Endothelial cell of umbilical vein (primary cell): ENCODE measurements at regions not wholly inside any gene's neighbourhood (a gene's known extent, or its start where the extent isn't known, plus 50 kb on each side); places are given as distances from the start of the nearest gene placed in this dataset.

Experiments
- EZH2 ChIP-seq: IDR thresholded peaks from 2 replicates; pipeline ENCODE4 v1.6.1; 2012; ENCODE audit warnings: borderline replicate concordance, low read depth, mild to moderate bottlenecking, moderate library complexity, low read length, inconsistent platforms; ENCODE audit not compliant: severe bottlenecking
- FOS ChIP-seq: IDR thresholded peaks from 2 replicates; pipeline ENCODE4 v1.6.1; 2011; ENCODE audit warnings: mild to moderate bottlenecking, low read length, moderate library complexity, borderline replicate concordance; ENCODE audit not compliant: insufficient read depth
- GATA2 ChIP-seq: IDR thresholded peaks from 2 replicates; pipeline ENCODE4 v1.7.0; 2011; ENCODE audit warnings: low read depth, mild to moderate bottlenecking, moderate library complexity, mixed read lengths, low read length; ENCODE audit not compliant: insufficient read length, insufficient read depth
- JUN ChIP-seq: IDR thresholded peaks from 2 replicates; pipeline ENCODE4 v1.6.1; 2011; ENCODE audit warnings: borderline replicate concordance, low read depth; ENCODE audit not compliant: insufficient read length, insufficient read depth
- MYC ChIP-seq: IDR thresholded peaks from one replicate; pipeline ENCODE4 v1.6.1; 2011; ENCODE audit warnings: mild to moderate bottlenecking, low read depth, low read length
- POLR2A ChIP-seq: IDR thresholded peaks from 2 replicates; pipeline ENCODE4 v1.6.1; 2012; ENCODE audit warnings: low read depth, mild to moderate bottlenecking, control low read depth, low read length
- POLR2AphosphoS5 ChIP-seq: IDR thresholded peaks from 2 replicates; pipeline ENCODE4 v1.6.1; 2012; ENCODE audit warnings: low read depth, mild to moderate bottlenecking, control low read depth, low read length, moderate library complexity; ENCODE audit not compliant: insufficient read depth
- TF ChIP-seq, protein P1 (sequence below), 2 donors: IDR thresholded peaks; 1 replicate in 1 of 2; 2 replicates in 1 of 2; pipeline ENCODE4 v1.5.1; 2011; ENCODE audit warnings: low read length in 2 of 2, mild to moderate bottlenecking in 2 of 2, moderate library complexity in 2 of 2, control low read depth in 1 of 2, inconsistent platforms in 1 of 2, low read depth in 1 of 2; ENCODE audit not compliant: insufficient read depth in 1 of 2; ENCODE audit errors: extremely low read depth in 1 of 2
- TF ChIP-seq, protein P2 (sequence below): IDR thresholded peaks from 2 replicates; pipeline ENCODE4 v1.6.1; 2011; ENCODE audit not compliant: insufficient read depth, insufficient read length

DNA sequence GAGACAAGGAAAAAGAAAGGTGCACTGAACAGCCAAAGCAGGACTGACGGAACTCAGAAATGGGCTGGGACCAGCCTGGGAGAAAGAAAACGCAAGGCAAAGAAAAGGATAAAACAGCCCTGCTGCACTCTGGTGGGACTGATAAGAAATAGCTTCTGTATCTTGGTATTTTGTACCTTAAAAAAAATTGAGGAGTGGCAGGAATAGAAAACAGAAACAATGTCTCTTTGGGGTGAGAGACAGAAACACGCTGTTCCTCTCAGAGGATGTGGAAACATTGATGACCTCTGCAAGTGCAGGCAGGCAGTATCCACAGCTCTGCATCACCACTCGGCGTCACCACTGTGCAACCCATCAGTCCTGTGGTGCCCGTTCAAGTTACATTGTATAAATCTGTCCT is 152.5 kb upstream of the SPRY1 start:
- no peak for TF ChIP-seq POLR2A
- TF ChIP-seq, protein P1, sequence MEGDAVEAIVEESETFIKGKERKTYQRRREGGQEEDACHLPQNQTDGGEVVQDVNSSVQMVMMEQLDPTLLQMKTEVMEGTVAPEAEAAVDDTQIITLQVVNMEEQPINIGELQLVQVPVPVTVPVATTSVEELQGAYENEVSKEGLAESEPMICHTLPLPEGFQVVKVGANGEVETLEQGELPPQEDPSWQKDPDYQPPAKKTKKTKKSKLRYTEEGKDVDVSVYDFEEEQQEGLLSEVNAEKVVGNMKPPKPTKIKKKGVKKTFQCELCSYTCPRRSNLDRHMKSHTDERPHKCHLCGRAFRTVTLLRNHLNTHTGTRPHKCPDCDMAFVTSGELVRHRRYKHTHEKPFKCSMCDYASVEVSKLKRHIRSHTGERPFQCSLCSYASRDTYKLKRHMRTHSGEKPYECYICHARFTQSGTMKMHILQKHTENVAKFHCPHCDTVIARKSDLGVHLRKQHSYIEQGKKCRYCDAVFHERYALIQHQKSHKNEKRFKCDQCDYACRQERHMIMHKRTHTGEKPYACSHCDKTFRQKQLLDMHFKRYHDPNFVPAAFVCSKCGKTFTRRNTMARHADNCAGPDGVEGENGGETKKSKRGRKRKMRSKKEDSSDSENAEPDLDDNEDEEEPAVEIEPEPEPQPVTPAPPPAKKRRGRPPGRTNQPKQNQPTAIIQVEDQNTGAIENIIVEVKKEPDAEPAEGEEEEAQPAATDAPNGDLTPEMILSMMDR (IDR thresholded peaks at IDR 0.05; ENCODE audit: extremely low read depth in 1 of 2, insufficient read depth in 1 of 2, low read depth in 1 of 2, low read length in 2 of 2), result peak; percentile 10 to 13
- no peak for TF ChIP-seq EZH2
- TF ChIP-seq GATA2, result no peak
- TF ChIP-seq MYC, result no peak
- no peak for TF ChIP-seq JUN
- TF ChIP-seq POLR2AphosphoS5, result no peak
- TF ChIP-seq, protein P2, sequence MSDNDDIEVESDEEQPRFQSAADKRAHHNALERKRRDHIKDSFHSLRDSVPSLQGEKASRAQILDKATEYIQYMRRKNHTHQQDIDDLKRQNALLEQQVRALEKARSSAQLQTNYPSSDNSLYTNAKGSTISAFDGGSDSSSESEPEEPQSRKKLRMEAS, result no peak
- TF ChIP-seq FOS, result no peak
